ENCODE measurements at regions not wholly inside any gene's neighbourhood (a gene's known extent, or its start where the extent isn't known, plus 50 kb on each side); places are given as distances from the start of the nearest gene placed in this dataset.

DNA sequence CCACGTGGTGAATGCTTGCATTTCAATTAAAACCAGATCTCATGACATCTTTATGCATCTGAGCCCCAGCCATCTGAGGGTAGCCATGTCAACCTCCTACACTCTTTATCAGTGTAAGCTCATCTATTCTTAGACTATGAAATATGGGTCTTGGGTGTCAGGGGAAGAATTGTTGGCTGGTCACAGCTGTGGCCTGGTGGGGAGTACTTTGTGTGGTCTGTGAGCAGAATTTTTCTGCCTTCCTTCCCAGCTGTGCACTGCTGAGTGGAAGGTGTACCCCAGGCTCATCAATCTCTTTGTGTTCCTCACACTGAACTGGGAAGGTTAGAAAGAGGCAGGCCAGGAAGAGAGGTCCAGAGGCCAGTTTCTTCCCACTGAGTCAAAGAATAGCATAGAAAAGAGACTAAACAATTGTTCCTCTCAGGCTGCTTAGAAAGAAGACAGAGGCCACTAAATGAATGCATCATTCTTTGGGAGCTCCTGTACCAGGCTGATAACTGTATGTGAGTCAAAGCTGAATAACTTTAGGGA lies 202.7 kb upstream of the RGMB start:
- Histone ChIP-seq H3K27ac (no peak overlapping the region), H3K27me3 (no peaks in the 10 kb centered on the region), H3K4me1 (no peaks in the 10 kb centered on the region), H3K9me3 (no peaks in the 10 kb centered on the region), H3K36me3 (no peaks in the 10 kb centered on the region), H3K4me3 (no peak overlapping the region)
- TF ChIP-seq, protein P1, sequence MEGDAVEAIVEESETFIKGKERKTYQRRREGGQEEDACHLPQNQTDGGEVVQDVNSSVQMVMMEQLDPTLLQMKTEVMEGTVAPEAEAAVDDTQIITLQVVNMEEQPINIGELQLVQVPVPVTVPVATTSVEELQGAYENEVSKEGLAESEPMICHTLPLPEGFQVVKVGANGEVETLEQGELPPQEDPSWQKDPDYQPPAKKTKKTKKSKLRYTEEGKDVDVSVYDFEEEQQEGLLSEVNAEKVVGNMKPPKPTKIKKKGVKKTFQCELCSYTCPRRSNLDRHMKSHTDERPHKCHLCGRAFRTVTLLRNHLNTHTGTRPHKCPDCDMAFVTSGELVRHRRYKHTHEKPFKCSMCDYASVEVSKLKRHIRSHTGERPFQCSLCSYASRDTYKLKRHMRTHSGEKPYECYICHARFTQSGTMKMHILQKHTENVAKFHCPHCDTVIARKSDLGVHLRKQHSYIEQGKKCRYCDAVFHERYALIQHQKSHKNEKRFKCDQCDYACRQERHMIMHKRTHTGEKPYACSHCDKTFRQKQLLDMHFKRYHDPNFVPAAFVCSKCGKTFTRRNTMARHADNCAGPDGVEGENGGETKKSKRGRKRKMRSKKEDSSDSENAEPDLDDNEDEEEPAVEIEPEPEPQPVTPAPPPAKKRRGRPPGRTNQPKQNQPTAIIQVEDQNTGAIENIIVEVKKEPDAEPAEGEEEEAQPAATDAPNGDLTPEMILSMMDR (IDR thresholded peaks at IDR 0.05): no peak
- DNase-seq (no peak), ATAC-seq (no peak)
- intact Hi-C loops (cut with DNase I): no loop called here

DNA sequence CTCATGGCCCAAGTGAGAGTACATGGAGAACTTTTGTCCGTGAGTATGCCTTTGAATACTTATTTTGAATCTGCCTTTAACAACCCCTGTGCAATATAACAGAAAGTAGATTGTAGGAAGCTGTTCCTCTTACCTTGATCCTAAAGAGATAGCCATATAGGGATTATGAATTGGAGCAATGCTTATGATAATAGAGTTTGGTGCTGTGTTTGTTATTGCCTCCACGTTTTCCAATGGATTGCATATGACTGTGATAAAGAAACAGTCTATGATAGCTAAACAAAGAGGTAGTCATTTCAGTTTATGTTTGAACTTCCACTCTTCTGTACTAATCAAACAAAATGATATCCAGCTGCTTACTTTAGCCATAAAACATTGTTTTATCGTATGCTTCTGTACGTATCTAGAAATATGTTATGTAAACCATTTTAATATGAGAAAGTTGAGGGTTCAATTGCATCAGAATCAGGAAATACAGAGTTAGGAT lies 199.6 kb upstream of the RGMB start:
- H3K36me3 ChIP-seq: no peaks in the 10 kb centered on the region
- H3K27me3 ChIP-seq: no peaks in the 10 kb centered on the region
- TF ChIP-seq, protein P1 (IDR thresholded peaks at IDR 0.05): no peak
- H3K27ac ChIP-seq: no peak overlapping the region
- intact Hi-C loops (cut with DNase I): no loop called here
- ATAC-seq (no peak), DNase-seq (no peak)
- H3K4me3 ChIP-seq: no peak overlapping the region
- no peaks in the 10 kb centered on the region for H3K4me1 ChIP-seq
- no peaks in the 10 kb centered on the region for H3K9me3 ChIP-seq

GRCh38 chr5:98576275-98576674 lies 197.2 kb upstream of the RGMB start:
- no peak for ATAC-seq
- no peak overlapping the region for H3K4me3 ChIP-seq
- no peaks in the 10 kb centered on the region for H3K27me3 ChIP-seq
- intact Hi-C loops (cut with DNase I): no loop called here
- no peaks in the 10 kb centered on the region for H3K4me1 ChIP-seq
- no peak overlapping the region for H3K27ac ChIP-seq
- TF ChIP-seq, protein P1 (IDR thresholded peaks at IDR 0.05): no peak
- H3K9me3 ChIP-seq: no peaks in the 10 kb centered on the region
- DNase-seq: no peak
- no peaks in the 10 kb centered on the region for H3K36me3 ChIP-seq

GRCh38 chr5:98578438-98578837 lies 195.0 kb upstream of the RGMB start:
- intact Hi-C loops (cut with DNase I): no loop called here
- ATAC-seq: no peak

DNA sequence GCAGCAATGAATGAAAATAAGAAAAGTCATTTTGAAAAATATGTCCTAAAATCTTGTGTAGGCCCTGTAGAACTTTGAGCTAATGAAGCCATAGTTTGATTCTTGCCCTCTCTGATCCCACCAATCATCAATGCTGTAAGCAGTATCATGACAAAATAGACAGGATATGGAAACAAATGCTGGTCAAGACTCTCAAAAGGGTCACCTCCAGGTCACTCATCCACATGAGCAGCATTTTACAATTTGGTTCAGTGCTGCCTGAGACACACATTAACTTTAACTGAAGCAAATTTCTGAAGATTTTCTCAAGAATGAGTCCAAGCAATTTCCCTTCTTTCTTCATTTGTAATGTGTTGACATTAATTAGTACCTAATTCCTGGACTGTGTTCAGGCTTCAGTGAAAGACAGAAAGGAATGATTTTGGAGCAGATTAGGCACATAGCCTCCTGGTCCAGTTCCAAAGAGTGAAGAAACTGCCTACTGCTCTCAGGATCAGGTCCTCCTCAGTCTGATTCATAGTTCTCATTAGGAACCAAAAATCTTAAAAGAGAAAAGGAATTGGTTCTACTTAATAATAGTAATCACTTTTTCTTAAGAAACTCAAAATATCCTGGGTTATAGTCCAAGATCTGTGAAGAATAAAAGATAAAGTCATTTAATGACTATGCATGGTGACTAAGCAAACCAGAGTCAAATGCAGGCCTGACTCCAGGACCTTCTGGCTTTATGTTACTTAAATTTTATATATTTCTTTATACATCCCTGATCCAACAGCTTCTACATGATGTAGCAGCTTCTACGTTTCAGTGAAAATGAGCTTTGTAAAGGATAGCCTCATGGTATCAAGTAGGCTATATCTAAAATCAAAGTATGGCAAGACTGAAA lies 192.1 kb upstream of the RGMB start:
- H3K4me3 ChIP-seq: no peak overlapping the region
- H3K9me3 ChIP-seq: no peaks in the 10 kb centered on the region
- H3K27me3 ChIP-seq: no peaks in the 10 kb centered on the region
- no peak overlapping the region for H3K27ac ChIP-seq
- no peaks in the 10 kb centered on the region for H3K36me3 ChIP-seq
- ATAC-seq (no peak), DNase-seq (no peak)
- TF ChIP-seq, protein P1 (IDR thresholded peaks at IDR 0.05): no peak
- H3K4me1 ChIP-seq: no peaks in the 10 kb centered on the region
- intact Hi-C loops (cut with DNase I): no loop called here

More at GRCh38 chr5:98578438-98578837, 195.0 kb upstream of the RGMB start:
- TF ChIP-seq, protein P1 (IDR thresholded peaks at IDR 0.05): no peak
- Histone ChIP-seq H3K9me3 (no peaks in the 10 kb centered on the region), H3K36me3 (no peaks in the 10 kb centered on the region), H3K27ac (no peak overlapping the region), H3K4me3 (no peak overlapping the region), H3K4me1 (no peaks in the 10 kb centered on the region), H3K27me3 (no peaks in the 10 kb centered on the region)
- no peak for DNase-seq

Measured in upper lobe of right lung (tissue), 1 donor.